Middle frontal gyrus (tissue), 1 donor: ENCODE measurements at regions not wholly inside any gene's neighbourhood (a gene's known extent, or its start where the extent isn't known, plus 50 kb on each side); places are given as distances from the start of the nearest gene placed in this dataset.

Source experiments
- DNase-seq: peaks from one replicate; pipeline ENCODE4 v3.0.0-alpha.2; 2015; ENCODE audit warnings: low spot score; ENCODE audit errors: extremely low spot score

- no peak for DNase-seq
These were observed 217.5 kb upstream of the SGCD start for GRCh38 chr5:156109317-156110023.

- no peak for DNase-seq
These were observed 207.3 kb upstream of the SGCD start for GRCh38 chr5:156119692-156120091.

GRCh38 chr5:156120777-156121176 lies 206.2 kb upstream of the SGCD start:
- no peak for DNase-seq

GRCh38 chr5:156121234-156121633 lies 205.7 kb upstream of the SGCD start:
- DNase-seq: no peak

- no peak for DNase-seq
These were observed 205.1 kb upstream of the SGCD start for GRCh38 chr5:156121882-156122281.

- DNase-seq: no peak
These were observed 202.3 kb upstream of the SGCD start for GRCh38 chr5:156124708-156125107.

- DNase-seq: no peak
These were observed 201.8 kb upstream of the SGCD start for GRCh38 chr5:156125118-156125517.

GRCh38 chr5:156126716-156127115 lies 200.2 kb upstream of the SGCD start:
- no peak for DNase-seq

GRCh38 chr5:156128026-156128425 lies 198.9 kb upstream of the SGCD start:
- no peak for DNase-seq

- DNase-seq: no peak
These were observed 192.7 kb upstream of the SGCD start for GRCh38 chr5:156134216-156134615.

GRCh38 chr5:156135531-156135930 lies 191.4 kb upstream of the SGCD start:
- no peak for DNase-seq

- no peak for DNase-seq
These were observed 189.7 kb upstream of the SGCD start for GRCh38 chr5:156137071-156137869.

- DNase-seq: no peak
These were observed 184.1 kb upstream of the SGCD start for GRCh38 chr5:156142867-156143266.

GRCh38 chr5:156147261-156147943 lies 179.6 kb upstream of the SGCD start:
- no peak for DNase-seq

- no peak for DNase-seq
These were observed 179.0 kb upstream of the SGCD start for GRCh38 chr5:156147944-156148285.

GRCh38 chr5:156148301-156148700 lies 178.7 kb upstream of the SGCD start:
- no peak for DNase-seq

GRCh38 chr5:156149213-156149612 lies 177.8 kb upstream of the SGCD start:
- DNase-seq: no peak

GRCh38 chr5:156153602-156154001 lies 173.4 kb upstream of the SGCD start:
- DNase-seq: no peak

- DNase-seq: no peak
These were observed 172.2 kb upstream of the SGCD start for GRCh38 chr5:156154757-156155156.

- DNase-seq: no peak
These were observed 171.4 kb upstream of the SGCD start for GRCh38 chr5:156155598-156155997.

GRCh38 chr5:156164306-156164705 lies 162.7 kb upstream of the SGCD start:
- DNase-seq: no peak

GRCh38 chr5:156169495-156169894 lies 157.5 kb upstream of the SGCD start:
- no peak for DNase-seq
